ENCODE measurements at regions not wholly inside any gene's neighbourhood (a gene's known extent, or its start where the extent isn't known, plus 50 kb on each side); places are given as distances from the start of the nearest gene placed in this dataset.

- in situ Hi-C loops (cut with MboI; ENCODE audit: low sequenced_read_pairs, unreplicated experiment): no loop called here
- TF ChIP-seq CTCF (IDR thresholded peaks at IDR 0.05; ENCODE audit: borderline replicate concordance, control extremely low read depth, extremely low read depth, insufficient read depth, missing control alignments): no peak
- no peak for DNase-seq (ENCODE audit: low spot score)
Measured at GRCh38 chr2:183250472-183250871, 126.2 kb downstream of the NUP35 start.

GRCh38 chr2:183253441-183254130 lies 129.3 kb downstream of the NUP35 start:
- no peak for DNase-seq (ENCODE audit: low spot score)
- no peak for TF ChIP-seq CTCF (IDR thresholded peaks at IDR 0.05; ENCODE audit: borderline replicate concordance, control extremely low read depth, extremely low read depth, insufficient read depth, missing control alignments)
- in situ Hi-C loops (cut with MboI; ENCODE audit: low sequenced_read_pairs, unreplicated experiment): no loop called here

GRCh38 chr2:183255411-183255810 lies 131.2 kb downstream of the NUP35 start:
- in situ Hi-C loops (cut with MboI; ENCODE audit: low sequenced_read_pairs, unreplicated experiment): no loop called here
- DNase-seq (ENCODE audit: low spot score): no peak
- no peak for TF ChIP-seq CTCF (IDR thresholded peaks at IDR 0.05; ENCODE audit: borderline replicate concordance, control extremely low read depth, extremely low read depth, insufficient read depth, missing control alignments)

GRCh38 chr2:183259921-183260320 lies 135.7 kb downstream of the NUP35 start:
- no peak for TF ChIP-seq CTCF (IDR thresholded peaks at IDR 0.05; ENCODE audit: borderline replicate concordance, control extremely low read depth, extremely low read depth, insufficient read depth, missing control alignments)
- in situ Hi-C loops (cut with MboI; ENCODE audit: low sequenced_read_pairs, unreplicated experiment): no loop called here
- no peak for DNase-seq (ENCODE audit: low spot score)

GRCh38 chr2:183260527-183260926 lies 136.3 kb downstream of the NUP35 start:
- no peak for TF ChIP-seq CTCF (IDR thresholded peaks at IDR 0.05; ENCODE audit: borderline replicate concordance, control extremely low read depth, extremely low read depth, insufficient read depth, missing control alignments)
- DNase-seq (ENCODE audit: low spot score): no peak

GRCh38 chr2:183264890-183265535 lies 140.8 kb downstream of the NUP35 start:
- in situ Hi-C loops (cut with MboI; ENCODE audit: low sequenced_read_pairs, unreplicated experiment): no loop called here
- no peak for TF ChIP-seq CTCF (IDR thresholded peaks at IDR 0.05; ENCODE audit: borderline replicate concordance, control extremely low read depth, extremely low read depth, insufficient read depth, missing control alignments)
- DNase-seq (ENCODE audit: low spot score): no peak

More at GRCh38 chr2:183260527-183260926, 136.3 kb downstream of the NUP35 start:
- in situ Hi-C loops (cut with MboI; ENCODE audit: low sequenced_read_pairs, unreplicated experiment): no loop called here
